Epithelial cell of esophagus (primary cell): ENCODE measurements at regions not wholly inside any gene's neighbourhood (a gene's known extent, or its start where the extent isn't known, plus 50 kb on each side); places are given as distances from the start of the nearest gene placed in this dataset.

Source experiments
- DNase-seq: peaks from one replicate; pipeline ENCODE4 v3.0.0; 2010; ENCODE audit warnings: low read depth
- H3K4me3 ChIP-seq: 2 replicates; pipeline ENCODE4 v1.5.1; 2011; ENCODE audit warnings: mild to moderate bottlenecking, low read length, control low read depth
- TF ChIP-seq, protein P1 (sequence below): IDR thresholded peaks from 2 replicates; pipeline ENCODE4 v1.5.1; 2011; ENCODE audit warnings: low read depth, mild to moderate bottlenecking, low read length, control low read depth, inconsistent platforms; ENCODE audit not compliant: insufficient read depth; ENCODE audit errors: missing control alignments

DNA sequence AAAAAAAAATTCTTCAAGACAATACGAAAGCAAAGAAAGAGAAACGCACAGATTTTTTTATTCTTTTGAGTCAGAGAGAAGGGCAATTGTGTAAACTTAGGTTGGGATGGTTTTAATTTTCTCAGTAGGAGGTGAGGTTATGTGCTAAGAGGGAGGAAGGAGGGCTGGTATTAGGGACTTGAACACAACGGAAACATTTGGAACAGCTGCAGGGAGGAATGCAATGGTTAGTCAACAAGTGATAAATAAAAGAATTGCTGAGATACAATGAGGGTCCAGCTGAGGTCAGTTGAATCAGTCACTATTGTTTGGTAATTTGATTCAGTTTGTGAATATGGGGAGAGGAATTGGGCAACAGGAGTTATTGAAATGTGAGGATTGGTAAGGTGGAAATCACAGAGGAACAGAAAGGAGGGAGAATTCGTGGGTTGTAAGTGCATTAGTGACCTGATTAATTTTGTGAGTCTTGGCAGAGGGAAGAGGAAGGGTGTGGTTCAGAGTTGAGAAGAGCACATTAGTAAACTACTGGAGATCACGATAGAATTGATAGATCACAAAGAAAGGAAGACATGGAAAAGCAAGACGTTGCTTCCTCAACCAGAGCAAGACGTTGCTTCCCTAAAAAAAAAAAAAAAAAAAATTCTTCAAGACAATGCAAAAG lies 499.5 kb upstream of the SPRY2 start:
- DNase-seq: peak; percentile 1
- TF ChIP-seq, protein P1, sequence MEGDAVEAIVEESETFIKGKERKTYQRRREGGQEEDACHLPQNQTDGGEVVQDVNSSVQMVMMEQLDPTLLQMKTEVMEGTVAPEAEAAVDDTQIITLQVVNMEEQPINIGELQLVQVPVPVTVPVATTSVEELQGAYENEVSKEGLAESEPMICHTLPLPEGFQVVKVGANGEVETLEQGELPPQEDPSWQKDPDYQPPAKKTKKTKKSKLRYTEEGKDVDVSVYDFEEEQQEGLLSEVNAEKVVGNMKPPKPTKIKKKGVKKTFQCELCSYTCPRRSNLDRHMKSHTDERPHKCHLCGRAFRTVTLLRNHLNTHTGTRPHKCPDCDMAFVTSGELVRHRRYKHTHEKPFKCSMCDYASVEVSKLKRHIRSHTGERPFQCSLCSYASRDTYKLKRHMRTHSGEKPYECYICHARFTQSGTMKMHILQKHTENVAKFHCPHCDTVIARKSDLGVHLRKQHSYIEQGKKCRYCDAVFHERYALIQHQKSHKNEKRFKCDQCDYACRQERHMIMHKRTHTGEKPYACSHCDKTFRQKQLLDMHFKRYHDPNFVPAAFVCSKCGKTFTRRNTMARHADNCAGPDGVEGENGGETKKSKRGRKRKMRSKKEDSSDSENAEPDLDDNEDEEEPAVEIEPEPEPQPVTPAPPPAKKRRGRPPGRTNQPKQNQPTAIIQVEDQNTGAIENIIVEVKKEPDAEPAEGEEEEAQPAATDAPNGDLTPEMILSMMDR: no peak
- H3K4me3 ChIP-seq: no peak overlapping the region

DNA sequence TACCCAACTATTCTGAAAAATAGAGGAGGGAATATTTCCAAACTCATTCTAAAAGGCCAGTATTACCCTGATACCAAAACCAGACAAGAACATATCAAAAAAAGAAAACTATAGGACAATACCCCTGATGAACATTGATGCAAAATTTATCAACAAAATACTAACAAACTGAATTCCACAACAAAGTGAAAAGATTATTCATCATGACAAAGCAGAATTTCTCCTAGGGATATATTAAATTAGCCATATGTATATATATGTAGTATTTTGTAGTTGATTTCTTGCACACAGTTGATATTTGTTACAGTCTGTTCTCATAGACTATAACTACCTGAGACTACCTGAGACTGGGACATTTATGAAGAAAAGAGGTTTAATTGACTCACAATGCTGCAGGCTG lies 495.0 kb upstream of the SPRY2 start:
- no peak for DNase-seq
- TF ChIP-seq, protein P1: no peak
- no peak overlapping the region for H3K4me3 ChIP-seq

DNA sequence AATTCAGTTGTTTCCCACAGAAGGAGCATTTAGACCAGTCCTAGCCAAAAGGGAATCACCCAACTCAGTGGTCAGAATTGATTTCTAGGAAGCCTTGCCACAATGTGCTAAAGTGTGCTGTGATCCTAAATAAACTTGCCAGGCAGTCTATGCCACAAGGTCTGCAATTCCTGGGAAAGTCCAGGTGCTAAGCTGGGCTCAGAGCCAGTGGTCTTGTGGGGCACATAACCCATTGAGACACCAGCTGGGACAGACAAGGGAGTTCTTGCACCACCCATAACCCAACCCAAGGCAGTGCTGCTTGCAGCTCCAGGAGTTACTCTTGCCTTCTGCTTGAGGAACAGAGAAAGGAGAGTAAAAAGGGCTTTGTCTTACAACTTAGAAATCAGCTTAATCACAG lies 489.5 kb upstream of the SPRY2 start:
- DNase-seq: no peak
- no peak overlapping the region for H3K4me3 ChIP-seq
- TF ChIP-seq, protein P1: no peak

DNA sequence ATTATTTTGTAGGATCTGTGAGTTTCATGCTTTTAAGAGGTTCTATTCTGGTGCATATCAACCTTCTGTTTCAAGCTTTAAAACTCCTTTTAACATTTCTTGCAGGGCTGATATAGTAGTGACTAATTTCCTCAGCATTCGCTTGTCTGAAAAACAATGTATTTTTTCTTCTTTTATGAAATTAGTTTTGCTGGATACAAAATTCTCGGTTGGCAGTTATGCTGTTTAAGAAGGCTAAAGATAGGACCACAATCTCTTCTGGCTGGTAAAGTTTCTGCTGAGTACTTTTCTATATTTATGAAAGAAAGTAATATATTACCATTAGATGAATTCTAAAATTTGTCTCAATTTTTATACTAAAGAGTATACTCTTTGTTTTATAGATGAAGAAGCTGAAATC lies 487.8 kb upstream of the SPRY2 start:
- DNase-seq: no peak
- TF ChIP-seq, protein P1: no peak
- H3K4me3 ChIP-seq: no peak overlapping the region

DNA sequence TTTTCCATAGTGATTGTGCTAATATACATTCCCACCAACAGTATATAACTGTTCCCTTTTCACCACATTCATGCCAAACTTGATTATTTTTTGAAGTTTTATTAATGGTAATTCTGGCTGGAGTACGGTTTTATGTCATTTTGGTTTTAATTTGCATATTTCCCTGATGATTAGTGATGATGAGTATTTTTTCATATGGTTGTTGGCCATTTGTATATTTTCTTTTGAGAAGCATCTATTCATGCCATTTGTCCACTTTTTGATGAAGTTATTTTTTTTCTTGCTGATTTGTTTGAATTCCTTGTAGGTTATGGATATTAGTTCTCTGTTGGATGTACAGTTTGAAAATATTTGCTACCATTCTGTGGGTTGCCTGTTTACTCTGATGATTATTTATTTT lies 484.4 kb upstream of the SPRY2 start:
- TF ChIP-seq, protein P1: no peak
- DNase-seq: no peak
- H3K4me3 ChIP-seq: no peak overlapping the region

DNA sequence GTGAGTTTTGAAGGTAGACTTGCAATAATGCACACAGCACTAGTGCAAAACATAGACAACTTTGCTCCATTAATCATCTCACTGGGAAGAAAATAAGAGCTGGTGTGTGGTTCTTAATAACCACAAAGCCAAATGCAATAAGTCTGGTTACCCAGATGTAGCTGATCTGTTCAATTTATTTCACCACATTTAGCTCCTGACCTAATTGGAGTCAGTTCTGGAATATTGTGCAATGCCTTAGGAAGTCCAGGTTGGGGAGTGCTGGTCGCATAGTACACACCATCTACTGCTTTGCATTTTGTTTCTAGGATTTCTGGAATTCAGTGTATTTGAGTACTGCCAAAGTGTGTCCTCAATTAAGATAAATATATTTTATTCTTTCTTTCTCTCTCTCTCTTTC lies 483.3 kb upstream of the SPRY2 start:
- DNase-seq: no peak
- no peak overlapping the region for H3K4me3 ChIP-seq
- TF ChIP-seq, protein P1: no peak

DNA sequence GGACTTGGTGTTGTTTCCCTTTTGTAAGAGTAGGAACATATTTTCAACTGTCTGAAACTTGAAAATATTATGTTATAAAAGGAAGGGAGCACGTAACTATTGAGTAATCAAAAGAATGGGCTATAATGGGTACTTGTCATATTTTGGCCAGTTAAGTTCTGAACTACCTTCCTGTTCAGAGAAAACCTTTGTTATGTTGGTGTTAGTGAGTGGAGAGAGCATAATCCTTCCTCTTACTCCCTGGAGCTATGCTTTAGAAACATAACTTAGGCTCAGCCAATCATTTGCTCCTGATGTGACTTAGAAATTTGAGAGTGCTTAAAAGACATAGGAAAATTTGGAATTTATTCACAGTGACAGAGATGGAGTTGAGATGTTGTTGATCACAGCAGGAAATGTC lies 482.5 kb upstream of the SPRY2 start:
- TF ChIP-seq, protein P1: no peak
- no peak for DNase-seq
- H3K4me3 ChIP-seq: no peak overlapping the region
